ENCODE measurements at regions not wholly inside any gene's neighbourhood (a gene's known extent, or its start where the extent isn't known, plus 50 kb on each side); places are given as distances from the start of the nearest gene placed in this dataset.

DNA sequence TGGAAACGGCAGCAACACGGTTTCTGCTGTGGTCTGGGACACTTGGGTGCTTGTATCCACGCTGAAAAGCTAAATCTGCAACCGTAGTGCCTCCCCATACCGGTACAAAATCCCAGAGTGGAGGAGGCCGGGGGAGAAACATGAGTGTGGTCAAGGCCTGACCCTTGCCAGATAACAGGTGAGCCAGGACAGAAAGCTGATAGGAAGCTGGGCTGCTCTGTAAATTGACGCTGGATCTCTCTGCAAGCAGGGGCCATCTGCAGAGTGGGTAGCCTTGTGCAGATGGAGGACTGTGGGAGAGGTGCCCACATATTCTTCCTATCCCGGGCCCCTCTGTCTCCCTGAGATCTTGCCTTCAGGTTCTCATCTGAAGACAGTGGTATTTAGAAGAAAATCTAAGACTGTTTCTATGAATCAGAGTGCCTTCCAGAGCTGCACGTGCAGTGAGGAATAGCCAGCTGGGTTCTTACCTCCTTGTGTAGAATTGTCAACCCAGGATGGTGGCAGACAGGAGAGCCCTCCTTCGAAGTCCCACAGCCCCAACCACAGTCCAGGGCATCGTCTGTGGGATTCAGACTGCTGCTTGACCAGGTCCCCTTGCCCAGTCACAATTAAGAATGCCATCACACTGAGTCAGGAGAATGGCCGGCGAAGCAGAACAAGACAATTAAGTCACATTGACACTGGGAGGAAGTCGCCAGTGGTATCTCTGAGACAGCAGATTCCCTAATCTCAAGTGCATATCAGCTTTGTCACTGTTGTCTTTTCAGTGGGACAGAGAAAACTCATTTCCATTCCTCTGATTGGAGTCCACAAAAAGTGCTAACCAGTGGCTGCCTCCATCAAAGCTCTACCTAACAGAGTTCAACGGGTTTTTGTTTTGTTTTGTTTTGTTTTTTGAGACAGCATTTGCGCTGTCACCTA is 100.0 kb upstream of the RIPOR2 start:
- H3K27ac ChIP-seq (ENCODE audit: low read depth in 1 of 2, low read length in 2 of 2) = no peak overlapping the region

DNA sequence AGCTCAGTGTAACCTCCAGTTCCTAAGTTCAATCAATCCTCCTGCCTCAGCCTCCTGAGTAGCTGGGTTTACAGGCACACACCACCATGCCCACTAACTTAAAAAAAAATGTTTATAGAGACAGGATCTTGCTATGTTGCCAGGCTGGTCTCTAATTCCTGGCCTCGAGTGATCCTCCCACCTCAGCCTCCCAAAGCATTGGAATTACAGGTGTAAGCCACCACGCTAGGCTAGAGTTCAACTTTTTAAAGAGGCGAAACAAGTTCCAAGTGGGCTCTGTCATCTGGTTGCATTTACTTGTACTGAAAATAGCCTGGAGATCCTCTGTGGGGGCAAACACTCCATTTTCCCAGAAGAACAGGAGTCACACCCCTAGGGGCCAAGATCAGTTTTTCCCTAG is 100.7 kb upstream of the RIPOR2 start:
- H3K9ac ChIP-seq (ENCODE audit: low read depth in 1 of 2, low read length in 2 of 2) = no peak overlapping the region
- 96% methylated on average over 3 of the region's 3 CpGs for WGBS
- H3K4me1 ChIP-seq (ENCODE audit: control insufficient read depth in 4 of 4, insufficient read depth in 4 of 4, low read length in 3 of 4) = peaks cover 0 to 2% (median 0%) of the 10 kb centered on the region in 4 donors
- no peak overlapping the region for H3K27ac ChIP-seq (ENCODE audit: low read depth in 1 of 2, low read length in 2 of 2)
- H3K27me3 ChIP-seq (ENCODE audit: control insufficient read depth in 4 of 4, insufficient read depth in 4 of 4, low read length in 3 of 4) = no peaks in the 10 kb centered on the region
- no peak for TF ChIP-seq GABPA (IDR thresholded peaks at IDR 0.05 in 1 of 2, conservative IDR thresholded peaks at IDR 0.05 in 1 of 2)
- TF ChIP-seq, protein P1, sequence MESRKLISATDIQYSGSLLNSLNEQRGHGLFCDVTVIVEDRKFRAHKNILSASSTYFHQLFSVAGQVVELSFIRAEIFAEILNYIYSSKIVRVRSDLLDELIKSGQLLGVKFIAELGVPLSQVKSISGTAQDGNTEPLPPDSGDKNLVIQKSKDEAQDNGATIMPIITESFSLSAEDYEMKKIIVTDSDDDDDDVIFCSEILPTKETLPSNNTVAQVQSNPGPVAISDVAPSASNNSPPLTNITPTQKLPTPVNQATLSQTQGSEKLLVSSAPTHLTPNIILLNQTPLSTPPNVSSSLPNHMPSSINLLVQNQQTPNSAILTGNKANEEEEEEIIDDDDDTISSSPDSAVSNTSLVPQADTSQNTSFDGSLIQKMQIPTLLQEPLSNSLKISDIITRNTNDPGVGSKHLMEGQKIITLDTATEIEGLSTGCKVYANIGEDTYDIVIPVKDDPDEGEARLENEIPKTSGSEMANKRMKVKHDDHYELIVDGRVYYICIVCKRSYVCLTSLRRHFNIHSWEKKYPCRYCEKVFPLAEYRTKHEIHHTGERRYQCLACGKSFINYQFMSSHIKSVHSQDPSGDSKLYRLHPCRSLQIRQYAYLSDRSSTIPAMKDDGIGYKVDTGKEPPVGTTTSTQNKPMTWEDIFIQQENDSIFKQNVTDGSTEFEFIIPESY (IDR thresholded peaks at IDR 0.05) = no peak
- TF ChIP-seq RAD21 (IDR thresholded peaks at IDR 0.05) = no peak
- TF ChIP-seq HNF4A (conservative IDR thresholded peaks at IDR 0.05) = no peak
- TF ChIP-seq EGR1 (IDR thresholded peaks at IDR 0.05; ENCODE audit: low read depth in 2 of 2) = no peak
- no peak for TF ChIP-seq JUND (IDR thresholded peaks at IDR 0.05)
- TF ChIP-seq, protein P2, sequence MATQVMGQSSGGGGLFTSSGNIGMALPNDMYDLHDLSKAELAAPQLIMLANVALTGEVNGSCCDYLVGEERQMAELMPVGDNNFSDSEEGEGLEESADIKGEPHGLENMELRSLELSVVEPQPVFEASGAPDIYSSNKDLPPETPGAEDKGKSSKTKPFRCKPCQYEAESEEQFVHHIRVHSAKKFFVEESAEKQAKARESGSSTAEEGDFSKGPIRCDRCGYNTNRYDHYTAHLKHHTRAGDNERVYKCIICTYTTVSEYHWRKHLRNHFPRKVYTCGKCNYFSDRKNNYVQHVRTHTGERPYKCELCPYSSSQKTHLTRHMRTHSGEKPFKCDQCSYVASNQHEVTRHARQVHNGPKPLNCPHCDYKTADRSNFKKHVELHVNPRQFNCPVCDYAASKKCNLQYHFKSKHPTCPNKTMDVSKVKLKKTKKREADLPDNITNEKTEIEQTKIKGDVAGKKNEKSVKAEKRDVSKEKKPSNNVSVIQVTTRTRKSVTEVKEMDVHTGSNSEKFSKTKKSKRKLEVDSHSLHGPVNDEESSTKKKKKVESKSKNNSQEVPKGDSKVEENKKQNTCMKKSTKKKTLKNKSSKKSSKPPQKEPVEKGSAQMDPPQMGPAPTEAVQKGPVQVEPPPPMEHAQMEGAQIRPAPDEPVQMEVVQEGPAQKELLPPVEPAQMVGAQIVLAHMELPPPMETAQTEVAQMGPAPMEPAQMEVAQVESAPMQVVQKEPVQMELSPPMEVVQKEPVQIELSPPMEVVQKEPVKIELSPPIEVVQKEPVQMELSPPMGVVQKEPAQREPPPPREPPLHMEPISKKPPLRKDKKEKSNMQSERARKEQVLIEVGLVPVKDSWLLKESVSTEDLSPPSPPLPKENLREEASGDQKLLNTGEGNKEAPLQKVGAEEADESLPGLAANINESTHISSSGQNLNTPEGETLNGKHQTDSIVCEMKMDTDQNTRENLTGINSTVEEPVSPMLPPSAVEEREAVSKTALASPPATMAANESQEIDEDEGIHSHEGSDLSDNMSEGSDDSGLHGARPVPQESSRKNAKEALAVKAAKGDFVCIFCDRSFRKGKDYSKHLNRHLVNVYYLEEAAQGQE (IDR thresholded peaks at IDR 0.05) = no peak
- TF ChIP-seq SP1 (IDR thresholded peaks at IDR 0.05) = no peak
- TF ChIP-seq TAF1 (conservative IDR thresholded peaks at IDR 0.05) = no peak
- no peak for TF ChIP-seq FOXA2 (IDR thresholded peaks at IDR 0.05)
- no peak for TF ChIP-seq NR2F2 (IDR thresholded peaks at IDR 0.05)
- no peak for TF ChIP-seq RXRA (IDR thresholded peaks at IDR 0.05)
- TF ChIP-seq, protein P3, sequence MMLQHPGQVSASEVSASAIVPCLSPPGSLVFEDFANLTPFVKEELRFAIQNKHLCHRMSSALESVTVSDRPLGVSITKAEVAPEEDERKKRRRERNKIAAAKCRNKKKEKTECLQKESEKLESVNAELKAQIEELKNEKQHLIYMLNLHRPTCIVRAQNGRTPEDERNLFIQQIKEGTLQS (IDR thresholded peaks at IDR 0.05) = no peak
- no peaks in the 10 kb centered on the region for H3K36me3 ChIP-seq (ENCODE audit: control insufficient read depth in 4 of 4, insufficient read depth in 3 of 4, low read depth in 1 of 4, low read length in 3 of 4)
- H3K4me3 ChIP-seq (ENCODE audit: low read depth in 1 of 3, low read length in 3 of 3) = no peak overlapping the region
- H3K9me3 ChIP-seq (ENCODE audit: control insufficient read depth in 4 of 4, low read length in 3 of 4) = peaks cover 0 to 2% (median 0%) of the 10 kb centered on the region in 4 donors
- DNase-seq (ENCODE audit: low spot score) = no peak

More for the DNA sequence above, 100.0 kb upstream of the RIPOR2 start:
- peaks cover 0 to 2% (median 0%) of the 10 kb centered on the region in 4 donors for H3K4me1 ChIP-seq (ENCODE audit: control insufficient read depth in 4 of 4, insufficient read depth in 4 of 4, low read length in 3 of 4)
- no peak overlapping the region for H3K4me3 ChIP-seq (ENCODE audit: low read depth in 1 of 3, low read length in 3 of 3)
- TF ChIP-seq HNF4G (IDR thresholded peaks at IDR 0.05) = no peak
- no peak for TF ChIP-seq FOXA1 (IDR thresholded peaks at IDR 0.05)
- no peak for TF ChIP-seq YY1 (IDR thresholded peaks at IDR 0.05)
- TF ChIP-seq EGR1 (IDR thresholded peaks at IDR 0.05; ENCODE audit: low read depth in 2 of 2) = no peak
- no peak for TF ChIP-seq GABPA (IDR thresholded peaks at IDR 0.05 in 1 of 2, conservative IDR thresholded peaks at IDR 0.05 in 1 of 2)
- no peak for TF ChIP-seq NR2F2 (IDR thresholded peaks at IDR 0.05)
- no peak for TF ChIP-seq TAF1 (conservative IDR thresholded peaks at IDR 0.05)
- no peak for TF ChIP-seq HNF4A (conservative IDR thresholded peaks at IDR 0.05)
- TF ChIP-seq JUND (IDR thresholded peaks at IDR 0.05) = no peak
- TF ChIP-seq RAD21 (IDR thresholded peaks at IDR 0.05) = no peak
- H3K9me3 ChIP-seq (ENCODE audit: control insufficient read depth in 4 of 4, low read length in 3 of 4) = peaks cover 0 to 2% (median 0%) of the 10 kb centered on the region in 4 donors
- no peak for DNase-seq (ENCODE audit: low spot score)
- no peaks in the 10 kb centered on the region for H3K27me3 ChIP-seq (ENCODE audit: control insufficient read depth in 4 of 4, insufficient read depth in 4 of 4, low read length in 3 of 4)
- no peaks in the 10 kb centered on the region for H3K36me3 ChIP-seq (ENCODE audit: control insufficient read depth in 4 of 4, insufficient read depth in 3 of 4, low read depth in 1 of 4, low read length in 3 of 4)
- no peak overlapping the region for H3K9ac ChIP-seq (ENCODE audit: low read depth in 1 of 2, low read length in 2 of 2)
- WGBS = 60% methylated on average over 16 of the region's 16 CpGs

All from liver (tissue), 7 donors.